ENCODE measurements at regions not wholly inside any gene's neighbourhood (a gene's known extent, or its start where the extent isn't known, plus 50 kb on each side); places are given as distances from the start of the nearest gene placed in this dataset.

- Histone ChIP-seq H3K36me3 (ENCODE audit: control insufficient read depth in 1 of 2, insufficient read depth in 2 of 2, low read length in 2 of 2) (no peaks in the 10 kb centered on the region), H4K8ac (ENCODE audit: low read depth, low read length) (no peak overlapping the region), H3K18ac (ENCODE audit: low read length) (no peak overlapping the region), H2BK120ac (ENCODE audit: insufficient read depth, low read length, poor library complexity) (no peak overlapping the region), H4K12ac (ENCODE audit: low read depth, low read length) (no peak overlapping the region), H3K27ac (ENCODE audit: low read depth, low read length) (no peak overlapping the region), H2AK5ac (ENCODE audit: low read length) (no peak overlapping the region), H3K4me3 (ENCODE audit: low read depth, low read length) (no peak overlapping the region), H3K79me2 (ENCODE audit: control insufficient read depth, insufficient read depth, low read length, poor library complexity) (no peaks in the 10 kb centered on the region), H2AFZ (ENCODE audit: insufficient read depth, low read length, poor library complexity) (no peak overlapping the region), H3K9ac (ENCODE audit: low read length) (no peak overlapping the region), H3K4me1 (ENCODE audit: control insufficient read depth in 1 of 2, insufficient read depth in 2 of 2, low read length in 2 of 2) (no peaks in the 10 kb centered on the region), H3K79me1 (ENCODE audit: low read length) (no peaks in the 10 kb centered on the region), H2BK5ac (ENCODE audit: low read depth, low read length, poor library complexity) (no peak overlapping the region), H3K4me2 (ENCODE audit: low read length) (no peak overlapping the region), H2BK12ac (ENCODE audit: low read length) (no peak overlapping the region), H3K23ac (ENCODE audit: low read length) (no peak overlapping the region), H4K91ac (ENCODE audit: low read depth, low read length) (no peak overlapping the region), H3K9me3 (ENCODE audit: insufficient read depth, low read depth, low read length) (no peaks in the 10 kb centered on the region), H3K27me3 (ENCODE audit: insufficient read depth, low read length) (no peaks in the 10 kb centered on the region), H3K4ac (ENCODE audit: low read depth, low read length) (no peak overlapping the region), H3K14ac (ENCODE audit: low read length) (no peak overlapping the region)
- DNase-seq: no peak
Measured at GRCh38 chr1:73821520-73821919, 376.5 kb downstream of the LRRIQ3 start.

- no peaks in the 10 kb centered on the region for H3K9me3 ChIP-seq (ENCODE audit: insufficient read depth, low read depth, low read length)
- DNase-seq: no peak
- H3K14ac ChIP-seq (ENCODE audit: low read length): no peak overlapping the region
- no peak overlapping the region for H2BK12ac ChIP-seq (ENCODE audit: low read length)
- no CpG with 5 or more reads among the region's 1 CpG for WGBS (ENCODE audit: extremely low coverage, insufficient coverage, insufficient read length)
- H3K4ac ChIP-seq (ENCODE audit: low read depth, low read length): no peak overlapping the region
- H3K23ac ChIP-seq (ENCODE audit: low read length): no peak overlapping the region
- H3K27ac ChIP-seq (ENCODE audit: low read depth, low read length): no peak overlapping the region
- H3K9ac ChIP-seq (ENCODE audit: low read length): no peak overlapping the region
- no peaks in the 10 kb centered on the region for H3K79me2 ChIP-seq (ENCODE audit: control insufficient read depth, insufficient read depth, low read length, poor library complexity)
- H4K12ac ChIP-seq (ENCODE audit: low read depth, low read length): no peak overlapping the region
- H2BK5ac ChIP-seq (ENCODE audit: low read depth, low read length, poor library complexity): no peak overlapping the region
- H2AK5ac ChIP-seq (ENCODE audit: low read length): no peak overlapping the region
- no peak overlapping the region for H4K8ac ChIP-seq (ENCODE audit: low read depth, low read length)
- H3K36me3 ChIP-seq (ENCODE audit: control insufficient read depth in 1 of 2, insufficient read depth in 2 of 2, low read length in 2 of 2): no peaks in the 10 kb centered on the region
- H3K18ac ChIP-seq (ENCODE audit: low read length): no peak overlapping the region
- H4K91ac ChIP-seq (ENCODE audit: low read depth, low read length): no peak overlapping the region
- no peak overlapping the region for H3K4me2 ChIP-seq (ENCODE audit: low read length)
- H3K27me3 ChIP-seq (ENCODE audit: insufficient read depth, low read length): no peaks in the 10 kb centered on the region
- no peak overlapping the region for H2BK120ac ChIP-seq (ENCODE audit: insufficient read depth, low read length, poor library complexity)
- no peak overlapping the region for H2AFZ ChIP-seq (ENCODE audit: insufficient read depth, low read length, poor library complexity)
- H3K4me1 ChIP-seq (ENCODE audit: control insufficient read depth in 1 of 2, insufficient read depth in 2 of 2, low read length in 2 of 2): no peaks in the 10 kb centered on the region
- no peaks in the 10 kb centered on the region for H3K79me1 ChIP-seq (ENCODE audit: low read length)
- H3K4me3 ChIP-seq (ENCODE audit: low read depth, low read length): no peak overlapping the region
Measured at GRCh38 chr1:73820843-73821242, 377.1 kb downstream of the LRRIQ3 start.

GRCh38 chr1:73813716-73814115 lies 384.3 kb downstream of the LRRIQ3 start:
- H3K23ac ChIP-seq (ENCODE audit: low read length): no peak overlapping the region
- no peak overlapping the region for H3K9ac ChIP-seq (ENCODE audit: low read length)
- H3K79me2 ChIP-seq (ENCODE audit: control insufficient read depth, insufficient read depth, low read length, poor library complexity): no peaks in the 10 kb centered on the region
- no peak overlapping the region for H4K12ac ChIP-seq (ENCODE audit: low read depth, low read length)
- H3K27me3 ChIP-seq (ENCODE audit: insufficient read depth, low read length): no peaks in the 10 kb centered on the region
- no peak for DNase-seq
- no peak overlapping the region for H3K4ac ChIP-seq (ENCODE audit: low read depth, low read length)
- H3K18ac ChIP-seq (ENCODE audit: low read length): no peak overlapping the region
- no peak overlapping the region for H2AK5ac ChIP-seq (ENCODE audit: low read length)
- no peak overlapping the region for H4K91ac ChIP-seq (ENCODE audit: low read depth, low read length)
- H2BK12ac ChIP-seq (ENCODE audit: low read length): no peak overlapping the region
- H2AFZ ChIP-seq (ENCODE audit: insufficient read depth, low read length, poor library complexity): no peak overlapping the region
- H3K27ac ChIP-seq (ENCODE audit: low read depth, low read length): no peak overlapping the region
- no peaks in the 10 kb centered on the region for H3K9me3 ChIP-seq (ENCODE audit: insufficient read depth, low read depth, low read length)
- no peaks in the 10 kb centered on the region for H3K79me1 ChIP-seq (ENCODE audit: low read length)
- no peak overlapping the region for H3K4me2 ChIP-seq (ENCODE audit: low read length)
- no peak overlapping the region for H2BK120ac ChIP-seq (ENCODE audit: insufficient read depth, low read length, poor library complexity)
- H3K36me3 ChIP-seq (ENCODE audit: control insufficient read depth in 1 of 2, insufficient read depth in 2 of 2, low read length in 2 of 2): no peaks in the 10 kb centered on the region
- H4K8ac ChIP-seq (ENCODE audit: low read depth, low read length): no peak overlapping the region
- H3K4me3 ChIP-seq (ENCODE audit: low read depth, low read length): no peak overlapping the region
- no peaks in the 10 kb centered on the region for H3K4me1 ChIP-seq (ENCODE audit: control insufficient read depth in 1 of 2, insufficient read depth in 2 of 2, low read length in 2 of 2)
- no CpG with 5 or more reads among the region's 2 CpGs for WGBS (ENCODE audit: extremely low coverage, insufficient coverage, insufficient read length)
- H3K14ac ChIP-seq (ENCODE audit: low read length): no peak overlapping the region
- H2BK5ac ChIP-seq (ENCODE audit: low read depth, low read length, poor library complexity): no peak overlapping the region

- Histone ChIP-seq H3K4ac (ENCODE audit: low read depth, low read length) (no peak overlapping the region), H2AK5ac (ENCODE audit: low read length) (no peak overlapping the region), H3K9ac (ENCODE audit: low read length) (no peak overlapping the region), H4K8ac (ENCODE audit: low read depth, low read length) (no peak overlapping the region), H3K23ac (ENCODE audit: low read length) (no peak overlapping the region), H3K27me3 (ENCODE audit: insufficient read depth, low read length) (no peaks in the 10 kb centered on the region), H4K12ac (ENCODE audit: low read depth, low read length) (no peak overlapping the region), H3K4me1 (ENCODE audit: control insufficient read depth in 1 of 2, insufficient read depth in 2 of 2, low read length in 2 of 2) (no peaks in the 10 kb centered on the region), H3K9me3 (ENCODE audit: insufficient read depth, low read depth, low read length) (no peaks in the 10 kb centered on the region), H2AFZ (ENCODE audit: insufficient read depth, low read length, poor library complexity) (no peak overlapping the region), H4K91ac (ENCODE audit: low read depth, low read length) (no peak overlapping the region), H3K27ac (ENCODE audit: low read depth, low read length) (no peak overlapping the region), H2BK5ac (ENCODE audit: low read depth, low read length, poor library complexity) (no peak overlapping the region), H3K4me2 (ENCODE audit: low read length) (no peak overlapping the region), H3K18ac (ENCODE audit: low read length) (no peak overlapping the region), H3K79me2 (ENCODE audit: control insufficient read depth, insufficient read depth, low read length, poor library complexity) (no peaks in the 10 kb centered on the region), H2BK120ac (ENCODE audit: insufficient read depth, low read length, poor library complexity) (no peak overlapping the region), H3K4me3 (ENCODE audit: low read depth, low read length) (no peak overlapping the region), H2BK12ac (ENCODE audit: low read length) (no peak overlapping the region), H3K36me3 (ENCODE audit: control insufficient read depth in 1 of 2, insufficient read depth in 2 of 2, low read length in 2 of 2) (no peaks in the 10 kb centered on the region), H3K14ac (ENCODE audit: low read length) (no peak overlapping the region), H3K79me1 (ENCODE audit: low read length) (no peaks in the 10 kb centered on the region)
- DNase-seq: no peak
- no CpG with 5 or more reads among the region's 2 CpGs for WGBS (ENCODE audit: extremely low coverage, insufficient coverage, insufficient read length)
Measured at GRCh38 chr1:73813236-73813635, 384.7 kb downstream of the LRRIQ3 start.

GRCh38 chr1:73811798-73812197 lies 386.2 kb downstream of the LRRIQ3 start:
- Histone ChIP-seq H3K79me1 (ENCODE audit: low read length) (no peaks in the 10 kb centered on the region), H2AK5ac (ENCODE audit: low read length) (no peak overlapping the region), H3K4me1 (ENCODE audit: control insufficient read depth in 1 of 2, insufficient read depth in 2 of 2, low read length in 2 of 2) (no peaks in the 10 kb centered on the region), H3K27ac (ENCODE audit: low read depth, low read length) (no peak overlapping the region), H3K79me2 (ENCODE audit: control insufficient read depth, insufficient read depth, low read length, poor library complexity) (no peaks in the 10 kb centered on the region), H3K36me3 (ENCODE audit: control insufficient read depth in 1 of 2, insufficient read depth in 2 of 2, low read length in 2 of 2) (no peaks in the 10 kb centered on the region), H2AFZ (ENCODE audit: insufficient read depth, low read length, poor library complexity) (no peak overlapping the region), H4K91ac (ENCODE audit: low read depth, low read length) (no peak overlapping the region), H2BK120ac (ENCODE audit: insufficient read depth, low read length, poor library complexity) (no peak overlapping the region), H2BK12ac (ENCODE audit: low read length) (no peak overlapping the region), H3K9ac (ENCODE audit: low read length) (no peak overlapping the region), H3K9me3 (ENCODE audit: insufficient read depth, low read depth, low read length) (no peaks in the 10 kb centered on the region), H4K12ac (ENCODE audit: low read depth, low read length) (no peak overlapping the region), H3K4ac (ENCODE audit: low read depth, low read length) (no peak overlapping the region), H3K27me3 (ENCODE audit: insufficient read depth, low read length) (no peaks in the 10 kb centered on the region), H3K18ac (ENCODE audit: low read length) (no peak overlapping the region), H2BK5ac (ENCODE audit: low read depth, low read length, poor library complexity) (no peak overlapping the region), H3K23ac (ENCODE audit: low read length) (no peak overlapping the region), H4K8ac (ENCODE audit: low read depth, low read length) (no peak overlapping the region), H3K4me3 (ENCODE audit: low read depth, low read length) (no peak overlapping the region), H3K4me2 (ENCODE audit: low read length) (no peak overlapping the region), H3K14ac (ENCODE audit: low read length) (no peak overlapping the region)
- no CpG with 5 or more reads among the region's 3 CpGs for WGBS (ENCODE audit: extremely low coverage, insufficient coverage, insufficient read length)
- no peak for DNase-seq
